Vagina (tissue), 2 donors: ENCODE measurements at regions not wholly inside any gene's neighbourhood (a gene's known extent, or its start where the extent isn't known, plus 50 kb on each side); places are given as distances from the start of the nearest gene placed in this dataset.

Source experiments
- CTCF ChIP-seq, 3 experiments: fragments of 450-650 bp in 2 of 3; fragments of 200-600 bp in 1 of 3; sonication (generic) in 1 of 3; IDR thresholded peaks; one replicate each; pipeline ENCODE4 v1.5.1; 2017 to 2019; ENCODE audit warnings: antibody characterized with exemption in 3 of 3, mild to moderate bottlenecking in 2 of 3, moderate library complexity in 2 of 3
- POLR2A ChIP-seq, 2 donors: fragments of 450-650 bp; IDR thresholded peaks; one replicate each; pipeline ENCODE4 v1.6.1; 2017; ENCODE audit warnings: antibody characterized with exemption in 2 of 2, mild to moderate bottlenecking in 2 of 2, moderate library complexity in 2 of 2
- POLR2AphosphoS5 ChIP-seq, 2 donors: sonication (generic); formaldehyde crosslinking; IDR thresholded peaks; one replicate each; pipeline ENCODE4 v1.9.0; 2017; ENCODE audit warnings: antibody characterized with exemption in 2 of 2, mild to moderate bottlenecking in 2 of 2, low read depth in 1 of 2; ENCODE audit not compliant: insufficient read depth in 1 of 2

- no peak for TF ChIP-seq POLR2A (IDR thresholded peaks at IDR 0.05)
- TF ChIP-seq CTCF (IDR thresholded peaks at IDR 0.05): no peak
- no peak for TF ChIP-seq POLR2AphosphoS5 (IDR thresholded peaks at IDR 0.05; ENCODE audit: insufficient read depth in 1 of 2, low read depth in 1 of 2)
Measured at GRCh38 chr6:115004982-115005381, 662.2 kb upstream of the HS3ST5 start.
